ENCODE measurements at regions not wholly inside any gene's neighbourhood (a gene's known extent, or its start where the extent isn't known, plus 50 kb on each side); places are given as distances from the start of the nearest gene placed in this dataset.
A peak's percentile ranks its signal among the peaks of the same experiment; 100 is the strongest.
"Not testable (repeated sequence)": the region's sequence is repeated elsewhere in the genome, so short reads cannot be mapped to it uniquely, and the experiment has no call there.

- no peak for DNase-seq (ENCODE audit: low read depth)
These were observed 227.7 kb downstream of the TLE3 start for GRCh38 chr15:69869881-69870505.

- no peak for DNase-seq (ENCODE audit: low read depth)
These were observed 226.1 kb downstream of the TLE3 start for GRCh38 chr15:69871511-69872134.

DNA sequence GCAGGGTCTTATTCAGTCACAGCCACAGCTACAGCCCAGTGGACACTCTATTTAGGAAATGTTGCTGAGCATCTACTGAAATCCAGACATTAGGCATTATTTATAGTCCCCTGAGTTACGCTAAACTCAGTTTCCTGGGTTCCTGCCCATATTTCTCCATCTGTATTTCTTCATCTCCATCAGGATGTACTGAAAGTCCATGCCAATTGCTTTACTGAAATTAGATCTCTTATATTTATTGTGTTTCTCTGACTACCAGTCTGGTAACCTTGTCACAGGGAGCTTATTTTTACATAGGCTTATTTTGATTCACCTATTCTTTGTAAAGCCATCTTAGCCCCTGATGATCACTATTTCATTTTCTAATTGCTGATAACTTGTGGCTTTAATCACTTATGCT, 223.9 kb downstream of the TLE3 start:
- DNase-seq (ENCODE audit: low read depth): no peak

- no peak for DNase-seq (ENCODE audit: low read depth)
These were observed 223.4 kb downstream of the TLE3 start for GRCh38 chr15:69874321-69874720.

DNA sequence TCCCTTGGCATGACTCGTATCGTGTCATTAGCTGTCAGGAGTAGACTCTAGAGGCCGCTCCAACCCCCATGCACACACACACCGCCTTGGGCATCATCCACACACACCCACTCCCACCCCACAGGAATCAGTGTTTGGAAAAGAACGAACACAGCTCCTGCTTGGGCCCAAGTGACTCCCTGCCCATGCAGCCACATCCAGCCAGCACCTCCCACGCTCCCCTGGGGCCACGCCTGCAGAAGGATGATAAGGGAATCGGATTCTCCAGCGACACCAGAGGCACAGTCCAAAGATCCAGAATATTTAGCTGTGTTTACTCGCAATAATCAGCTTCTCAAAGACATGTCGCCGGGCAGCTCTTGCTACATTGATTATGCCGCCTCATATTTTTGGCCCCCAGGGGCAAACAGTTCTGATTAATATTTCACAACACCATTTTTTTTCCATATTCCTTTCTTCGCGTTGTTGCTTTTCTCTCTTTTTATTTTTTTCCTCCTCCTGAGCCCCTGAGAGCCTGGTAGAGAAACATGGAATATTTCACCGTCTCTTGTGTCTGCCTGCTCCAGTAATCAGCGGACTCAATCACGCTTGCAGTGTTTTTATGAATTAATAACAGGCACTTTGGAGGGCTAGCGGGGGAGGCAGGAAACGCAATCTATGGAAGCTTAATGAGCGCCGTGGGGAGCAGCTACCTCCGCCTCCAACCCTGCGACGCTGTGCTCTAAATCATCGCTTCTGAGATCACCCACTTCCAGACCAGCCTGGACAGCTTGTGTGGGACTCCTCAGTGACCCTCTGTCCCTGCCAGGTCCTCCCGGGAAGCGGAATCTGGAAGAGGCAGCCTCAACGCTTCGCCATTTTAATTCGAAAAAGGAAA, 221.4 kb downstream of the TLE3 start:
- no peak for DNase-seq (ENCODE audit: low read depth)

GRCh38 chr15:69879963-69880362, 217.8 kb downstream of the TLE3 start:
- DNase-seq (ENCODE audit: low read depth): not testable (repeated sequence)

- DNase-seq (ENCODE audit: low read depth): no peak
These were observed 217.0 kb downstream of the TLE3 start for GRCh38 chr15:69880571-69881301.

DNA sequence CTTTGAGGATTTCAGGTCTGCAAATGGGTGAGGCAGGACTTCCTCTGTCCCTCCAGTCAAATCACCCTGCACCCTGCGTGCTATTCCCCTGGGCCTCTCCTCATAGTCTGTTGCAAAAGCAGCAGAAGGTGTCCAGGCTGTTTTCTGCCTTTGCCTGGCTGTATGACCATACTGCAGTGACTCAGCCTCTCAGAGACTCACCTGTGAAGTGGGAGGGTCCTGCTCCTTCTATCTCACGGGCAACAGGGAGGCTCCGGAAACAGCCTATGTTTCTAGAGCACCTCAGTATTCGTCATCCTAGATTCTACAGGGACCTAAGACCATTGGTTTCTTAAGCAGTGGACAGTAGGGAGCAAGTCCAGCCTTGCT, 216.4 kb downstream of the TLE3 start:
- no peak for DNase-seq (ENCODE audit: low read depth)

- no peak for DNase-seq (ENCODE audit: low read depth)
These were observed 216.0 kb downstream of the TLE3 start for GRCh38 chr15:69881766-69882165.

DNA sequence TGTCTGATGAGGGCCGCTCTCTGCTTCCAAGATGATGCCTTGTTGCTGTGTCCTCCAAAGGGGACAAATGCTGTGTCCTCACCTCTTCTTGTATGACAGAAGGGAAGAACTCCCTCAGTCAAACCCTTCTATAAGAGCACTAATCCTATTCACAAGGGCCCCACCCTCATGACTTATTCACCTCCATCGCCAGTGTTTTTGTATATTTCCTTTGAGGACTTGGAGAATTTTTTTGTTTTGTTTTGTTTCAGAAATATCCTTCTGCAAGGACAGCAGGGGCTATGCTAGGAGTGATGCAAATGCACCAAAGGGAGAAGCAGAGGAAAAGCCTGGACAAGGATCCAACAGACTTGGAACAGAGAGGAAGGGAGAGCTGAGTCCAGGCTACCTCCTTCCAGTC, 214.4 kb downstream of the TLE3 start:
- no peak for DNase-seq (ENCODE audit: low read depth)

DNA sequence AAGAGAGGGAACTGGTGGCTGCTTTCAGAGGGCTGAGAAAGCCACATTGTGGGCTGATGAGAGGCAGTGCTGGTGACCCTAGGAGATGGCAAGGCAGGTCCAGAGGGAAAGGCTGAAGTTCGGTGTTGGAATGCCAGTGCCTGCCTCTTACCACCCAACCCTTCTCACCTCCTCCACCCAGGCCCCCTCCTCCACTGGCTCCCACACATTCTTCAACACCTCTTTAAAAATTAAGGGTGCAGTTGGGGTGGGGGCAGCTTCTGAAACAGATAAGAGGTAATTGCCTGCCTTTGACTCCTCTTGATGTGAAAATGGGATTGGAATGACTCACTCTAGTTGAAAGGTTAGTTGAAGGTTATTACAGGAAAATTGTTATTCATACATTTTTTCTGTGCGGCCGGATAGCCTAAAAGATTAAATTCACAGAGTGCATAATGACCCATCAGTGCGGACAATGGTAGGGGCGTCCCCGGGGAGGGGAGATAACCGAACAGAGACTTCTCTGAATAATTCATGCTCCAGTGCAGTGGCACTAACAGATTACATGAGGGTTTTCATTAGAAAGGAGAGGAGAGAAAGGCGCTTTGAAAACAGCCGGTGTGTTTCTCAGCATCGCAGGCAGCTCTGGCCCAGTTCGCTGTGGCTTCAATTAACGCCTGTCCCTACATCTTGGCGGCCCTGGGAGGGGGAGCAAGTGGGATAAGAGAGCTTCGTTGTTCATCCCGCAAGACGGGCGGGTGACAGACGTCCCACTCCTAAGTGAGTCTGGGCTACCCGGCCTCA, 212.4 kb downstream of the TLE3 start:
- no peak for DNase-seq (ENCODE audit: low read depth)

GRCh38 chr15:69887009-69887408, 210.7 kb downstream of the TLE3 start:
- no peak for DNase-seq (ENCODE audit: low read depth)

- DNase-seq (ENCODE audit: low read depth): no peak
These were observed 210.2 kb downstream of the TLE3 start for GRCh38 chr15:69887553-69887952.

DNA sequence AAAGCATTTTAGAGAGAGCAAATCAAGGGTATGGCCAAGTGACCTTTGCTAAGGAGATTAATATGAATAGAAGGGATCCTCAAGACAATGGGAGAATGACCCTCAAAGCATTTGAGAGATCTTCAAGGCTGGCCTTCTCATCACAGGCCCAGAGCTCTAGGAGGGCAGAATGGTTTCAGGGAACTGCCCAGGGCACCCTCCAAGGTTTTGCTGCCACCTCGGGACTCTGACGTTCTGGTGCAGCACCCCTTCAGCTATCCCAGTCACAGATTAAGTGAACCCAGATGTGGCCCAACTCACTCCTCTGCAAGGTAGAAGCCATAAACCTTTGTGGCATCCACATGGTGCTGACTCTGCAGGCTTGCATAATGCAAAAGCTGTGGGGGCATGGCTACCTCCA, 209.3 kb downstream of the TLE3 start:
- no peak for DNase-seq (ENCODE audit: low read depth)

- no peak for DNase-seq (ENCODE audit: low read depth)
These were observed 206.6 kb downstream of the TLE3 start for GRCh38 chr15:69891070-69891536.

- DNase-seq (ENCODE audit: low read depth): no peak
These were observed 206.1 kb downstream of the TLE3 start for GRCh38 chr15:69891606-69892005.

- DNase-seq (ENCODE audit: low read depth): no peak
These were observed 205.4 kb downstream of the TLE3 start for GRCh38 chr15:69892351-69892750.

GRCh38 chr15:69893086-69893485, 204.6 kb downstream of the TLE3 start:
- no peak for DNase-seq (ENCODE audit: low read depth)

GRCh38 chr15:69893863-69894262, 203.9 kb downstream of the TLE3 start:
- DNase-seq (ENCODE audit: low read depth): peak; percentile 37

GRCh38 chr15:69895202-69895601, 202.5 kb downstream of the TLE3 start:
- DNase-seq (ENCODE audit: low read depth): no peak

- DNase-seq (ENCODE audit: low read depth): no peak
These were observed 201.1 kb downstream of the TLE3 start for GRCh38 chr15:69896606-69897005.

DNA sequence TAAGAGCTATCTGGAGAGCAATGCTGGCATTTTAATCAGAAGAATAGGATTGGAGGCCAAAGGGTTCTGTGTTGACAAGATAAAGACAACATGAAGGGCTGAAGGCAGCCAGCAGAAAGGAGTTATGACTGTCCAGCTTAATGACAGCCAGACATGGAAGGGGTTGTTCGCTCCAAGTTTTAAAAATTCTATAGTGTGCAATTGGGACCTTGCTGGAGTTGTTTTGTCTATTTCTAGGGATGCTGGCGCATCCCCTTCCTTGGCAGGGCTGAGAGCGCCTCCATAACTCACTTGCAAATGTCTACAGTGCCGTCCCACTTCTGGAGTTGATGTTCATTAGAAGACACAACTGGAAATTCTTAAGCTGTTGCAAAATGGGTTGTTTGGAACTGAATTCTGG, 200.7 kb downstream of the TLE3 start:
- no peak for DNase-seq (ENCODE audit: low read depth)
